Epithelial cell of esophagus (primary cell): ENCODE measurements at regions not wholly inside any gene's neighbourhood (a gene's known extent, or its start where the extent isn't known, plus 50 kb on each side); places are given as distances from the start of the nearest gene placed in this dataset.

Experiments used
- DNase-seq: peaks from one replicate; pipeline ENCODE4 v3.0.0; 2010; ENCODE audit warnings: low read depth
- H3K4me3 ChIP-seq: 2 replicates; pipeline ENCODE4 v1.5.1; 2011; ENCODE audit warnings: mild to moderate bottlenecking, low read length, control low read depth
- CTCF ChIP-seq: IDR thresholded peaks from 2 replicates; pipeline ENCODE4 v1.5.1; 2011; ENCODE audit warnings: low read depth, mild to moderate bottlenecking, low read length, control low read depth, inconsistent platforms; ENCODE audit not compliant: insufficient read depth; ENCODE audit errors: missing control alignments

DNA sequence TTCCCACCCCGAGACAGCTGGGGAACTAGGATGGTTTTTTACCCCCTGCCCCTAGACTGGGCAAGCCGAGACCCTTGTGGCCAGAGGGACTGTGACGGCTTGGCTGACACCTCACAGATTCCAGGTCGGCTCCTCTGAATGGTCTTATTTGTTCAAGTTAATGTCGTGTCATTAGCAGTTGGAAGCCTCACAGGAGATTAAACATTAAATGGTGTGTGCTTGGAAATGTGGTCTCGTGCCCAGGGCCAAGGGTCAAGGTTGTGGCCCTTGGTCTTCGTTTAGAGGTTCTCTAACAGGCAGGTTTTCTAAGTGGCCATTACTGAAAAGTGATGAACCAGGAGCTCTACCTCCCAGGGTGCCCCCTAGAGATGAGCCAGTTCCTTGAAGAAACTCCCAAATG is 61.2 kb upstream of the RXRA start:
- no peak overlapping the region for H3K4me3 ChIP-seq
- no peak for DNase-seq
- TF ChIP-seq CTCF = no peak

- DNase-seq = no peak
- no peak overlapping the region for H3K4me3 ChIP-seq
- TF ChIP-seq CTCF = no peak
Observed at GRCh38 chr9:134266418-134266817, 59.8 kb upstream of the RXRA start.

DNA sequence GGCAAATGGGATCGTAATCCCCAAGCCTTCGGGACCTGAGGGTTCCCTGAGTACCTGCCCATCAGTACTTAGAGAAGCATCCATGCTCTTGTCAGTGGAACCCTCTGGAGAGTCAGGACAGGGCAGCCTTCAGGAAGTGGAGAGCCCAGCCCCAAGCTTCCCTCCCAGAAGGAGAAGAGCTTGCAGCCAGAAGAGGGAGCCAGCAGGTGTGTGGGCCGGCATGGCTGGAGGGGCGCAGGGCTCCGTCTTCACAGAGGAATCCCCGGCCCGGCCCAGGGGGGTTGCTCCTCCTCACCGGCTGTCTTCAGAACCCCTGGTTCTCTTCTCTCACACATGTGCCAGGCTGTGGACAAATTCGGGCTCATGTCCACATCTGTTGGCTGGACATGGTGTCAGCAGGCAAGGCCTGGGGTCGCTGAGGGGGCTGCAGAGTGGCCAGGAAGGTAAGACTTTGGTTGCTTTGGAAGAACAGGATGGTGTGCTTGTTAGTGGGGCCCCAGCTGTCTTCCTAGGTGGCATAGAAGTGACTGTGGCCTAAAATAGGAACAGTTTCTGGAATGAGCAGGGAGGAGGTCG is 58.9 kb upstream of the RXRA start:
- no peak for TF ChIP-seq CTCF
- no peak overlapping the region for H3K4me3 ChIP-seq
- no peak for DNase-seq

DNA sequence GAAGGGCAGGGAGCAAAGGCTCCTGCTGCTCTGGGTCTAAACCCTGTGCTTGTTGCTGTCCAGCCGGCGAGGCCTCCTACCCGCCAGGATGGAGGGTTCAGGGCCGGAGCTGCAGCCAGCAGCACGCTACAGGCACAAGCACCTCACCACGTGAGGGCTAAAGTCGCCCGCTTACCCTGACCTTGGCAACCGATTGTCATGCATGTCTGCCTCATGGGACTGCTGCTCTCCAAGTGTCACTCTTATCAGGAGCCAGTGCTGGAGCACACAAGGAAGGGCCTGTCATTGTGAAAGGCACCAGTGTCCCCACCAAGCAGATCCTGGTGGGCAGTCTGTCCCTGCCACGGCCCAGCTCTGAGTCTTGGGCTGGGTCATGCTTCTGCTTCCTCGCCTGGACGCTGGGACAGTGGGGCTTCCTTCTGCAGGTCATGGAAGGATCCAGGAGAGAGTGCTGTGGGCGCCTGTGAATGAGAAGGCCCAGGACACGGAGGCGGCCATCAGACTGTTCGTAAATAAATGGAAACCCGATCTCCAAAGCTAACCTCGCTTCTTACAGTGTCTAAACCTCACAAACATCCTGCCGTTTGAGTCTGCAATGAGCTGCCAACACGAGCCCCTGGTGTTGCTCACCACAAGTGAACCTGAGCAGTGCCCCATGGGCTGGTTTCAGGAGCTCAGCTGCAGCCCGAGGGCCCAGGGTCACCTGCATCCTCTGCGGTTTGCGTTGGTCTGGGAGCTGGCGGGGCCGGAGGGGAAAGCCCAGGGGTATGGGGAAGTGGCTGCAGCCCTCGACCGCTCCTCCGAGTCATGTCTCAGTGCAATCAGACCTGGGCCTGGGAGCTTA is 58.2 kb upstream of the RXRA start:
- DNase-seq = no peak
- no peak for TF ChIP-seq CTCF
- no peak overlapping the region for H3K4me3 ChIP-seq

GRCh38 chr9:134268747-134269146 is 57.5 kb upstream of the RXRA start:
- TF ChIP-seq CTCF = no peak
- DNase-seq = no peak
- H3K4me3 ChIP-seq = no peak overlapping the region

GRCh38 chr9:134271338-134272301 is 54.6 kb upstream of the RXRA start:
- DNase-seq = no peak
- no peak for TF ChIP-seq CTCF
- H3K4me3 ChIP-seq = no peak overlapping the region
